HG03039 (cell line): ENCODE measurements at regions not wholly inside any gene's neighbourhood (a gene's known extent, or its start where the extent isn't known, plus 50 kb on each side); places are given as distances from the start of the nearest gene placed in this dataset.

Source experiments
- ATAC-seq: cut with Tn5 transposase; IDR thresholded peaks from one replicate; pipeline ENCODE4 v1.9.1; 2021; ENCODE audit warnings: mild to moderate bottlenecking, moderate library complexity; ENCODE audit not compliant: unreplicated experiment

DNA sequence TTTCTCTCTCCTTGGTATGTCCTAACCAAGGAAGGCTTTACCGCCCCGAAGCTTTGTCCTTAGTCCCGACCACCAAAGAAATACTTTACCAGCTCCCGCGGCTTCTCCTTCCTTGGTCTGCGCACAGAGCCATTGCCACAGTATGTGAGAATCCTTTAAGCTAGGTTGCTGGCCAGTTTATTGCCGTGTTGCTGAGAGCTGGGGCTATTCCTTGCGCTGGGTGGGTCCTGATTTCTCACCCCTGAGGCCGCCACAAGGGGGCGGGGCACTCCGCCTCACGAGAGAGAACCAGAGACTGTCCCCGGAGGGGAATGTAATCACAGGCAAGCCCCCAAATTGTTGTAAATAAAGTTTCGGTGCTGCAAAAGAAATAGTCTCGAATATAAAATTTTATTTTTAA, 331.0 kb upstream of the PCDH10 start:
- ATAC-seq = no peak

DNA sequence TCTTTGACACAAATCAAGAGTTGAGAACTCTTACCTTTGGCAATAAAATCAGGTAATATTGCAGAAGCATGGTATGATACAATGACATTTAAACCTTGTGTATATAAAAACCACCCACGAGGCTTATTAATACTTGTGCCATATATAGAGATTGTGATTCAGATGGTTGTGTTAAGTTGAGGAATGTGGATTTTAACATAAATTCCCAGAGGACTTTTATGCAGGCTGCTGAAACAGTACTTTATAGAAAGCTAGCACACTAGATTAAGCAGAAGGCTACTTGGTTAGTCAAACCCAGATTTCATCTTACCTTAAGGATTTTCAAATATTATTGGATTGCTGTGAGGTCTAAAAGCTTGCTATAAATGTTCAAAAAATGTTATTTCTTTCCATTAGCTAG, 325.7 kb upstream of the PCDH10 start:
- no peak for ATAC-seq

DNA sequence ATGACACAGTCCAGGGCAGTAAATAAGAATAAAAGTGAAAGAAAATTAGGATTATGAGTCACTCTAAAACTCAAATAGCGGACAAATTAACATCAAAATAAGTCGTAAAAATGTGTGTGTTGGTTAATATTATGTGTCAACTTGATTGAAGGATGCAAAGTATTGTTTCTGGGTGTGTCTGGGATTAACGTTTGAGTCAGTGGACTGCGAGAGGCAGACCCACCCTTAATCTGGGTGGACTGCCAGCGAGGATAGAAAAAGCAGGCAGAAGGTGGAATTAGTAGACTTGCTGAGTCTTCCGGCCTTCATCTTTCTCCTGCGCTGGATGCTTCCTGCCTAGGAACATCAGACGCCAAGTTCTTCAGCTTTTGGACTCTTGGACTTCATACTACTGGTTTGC, 324.3 kb upstream of the PCDH10 start:
- no peak for ATAC-seq

DNA sequence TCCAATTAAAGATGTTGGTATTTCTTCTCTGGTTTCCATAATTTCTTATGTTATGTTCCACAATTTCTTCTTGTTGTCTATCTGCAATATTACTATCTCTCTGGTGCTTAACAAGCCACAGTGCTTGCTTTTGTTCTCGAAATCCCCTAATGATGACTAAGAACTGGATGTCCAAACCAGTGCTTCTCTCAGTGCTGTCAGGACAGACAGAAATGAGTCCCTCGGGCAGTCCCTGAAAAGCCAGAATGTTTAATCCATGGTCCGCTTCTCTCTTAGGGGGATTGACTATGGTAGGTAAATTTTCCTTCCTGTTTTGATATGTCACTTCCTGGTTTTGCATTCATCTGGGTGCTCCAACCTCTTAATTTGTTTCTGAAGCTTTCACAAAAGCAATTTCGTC, 321.6 kb upstream of the PCDH10 start:
- ATAC-seq = peak; percentile 80

DNA sequence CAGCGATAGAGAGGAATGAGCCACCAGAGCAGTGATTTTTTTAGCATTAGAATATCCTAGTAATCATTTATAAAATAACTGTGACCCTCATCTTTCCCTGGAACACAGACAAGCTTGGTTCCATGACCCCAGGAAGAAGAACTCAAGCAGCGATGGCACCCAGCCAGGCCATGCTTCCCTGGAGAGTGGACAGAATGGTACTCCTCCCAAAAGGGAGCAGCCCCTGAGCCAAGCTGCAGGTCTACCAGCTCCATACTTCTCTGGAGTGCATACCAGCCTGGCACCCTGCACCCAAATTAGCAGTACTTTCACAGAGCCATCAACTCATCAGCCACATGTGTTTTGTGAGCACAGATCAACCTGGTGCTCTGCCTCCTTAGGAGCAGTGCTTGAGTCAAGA, 310.9 kb upstream of the PCDH10 start:
- no peak for ATAC-seq

DNA sequence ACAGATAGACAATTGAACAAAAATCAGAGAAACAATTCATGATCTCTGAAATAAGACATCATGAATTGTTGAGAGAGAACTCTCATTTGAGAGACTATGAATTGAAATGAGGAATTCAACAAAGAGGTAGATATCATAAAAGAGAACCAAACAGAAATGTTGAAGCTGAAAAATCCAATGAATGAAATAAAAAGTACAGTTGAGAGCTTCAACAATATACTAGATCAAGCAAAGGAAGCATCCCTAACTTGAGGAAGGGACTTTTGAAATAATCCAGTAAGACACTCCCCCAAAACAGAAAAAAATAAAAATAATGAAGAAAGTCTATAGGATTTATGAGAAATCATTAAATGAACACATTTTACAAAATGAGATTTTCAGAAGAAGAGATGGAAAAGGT, 310.0 kb upstream of the PCDH10 start:
- no peak for ATAC-seq

DNA sequence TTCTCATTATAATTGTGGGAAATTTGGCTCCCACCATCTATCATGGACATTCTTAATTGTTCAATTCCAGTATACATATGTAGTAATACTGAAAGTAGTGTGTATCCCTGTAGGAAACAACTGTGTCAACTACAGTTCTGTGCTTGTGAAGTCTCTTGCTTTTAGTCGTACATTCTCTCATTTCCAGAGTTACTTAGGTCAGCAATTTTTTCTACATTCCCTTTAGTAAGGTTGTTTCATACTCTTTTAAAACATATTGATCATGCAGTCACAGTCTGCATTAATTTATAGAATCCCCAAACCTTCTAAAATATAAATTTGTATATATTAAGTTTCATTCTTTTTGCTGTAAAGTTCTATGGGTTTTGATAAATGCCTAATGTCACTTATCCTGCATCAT, 289.2 kb upstream of the PCDH10 start:
- ATAC-seq = no peak

DNA sequence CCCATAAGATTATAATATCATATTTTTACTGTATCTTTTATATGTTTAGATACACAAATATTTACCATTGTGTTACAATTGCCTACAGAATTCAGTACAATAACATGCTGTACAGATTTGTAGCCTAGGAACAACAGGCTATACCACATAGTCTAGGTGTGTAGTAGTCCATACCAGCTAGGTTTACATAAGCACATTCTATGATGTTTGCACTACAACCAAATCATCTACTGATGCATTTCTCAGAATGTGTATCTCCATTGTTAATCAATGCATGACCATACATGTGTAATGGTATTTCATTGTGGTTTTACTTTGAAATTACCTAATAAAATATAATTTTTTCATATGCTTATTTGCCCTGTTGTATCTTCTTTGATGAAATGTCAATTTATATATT, 288.1 kb upstream of the PCDH10 start:
- ATAC-seq = no peak

DNA sequence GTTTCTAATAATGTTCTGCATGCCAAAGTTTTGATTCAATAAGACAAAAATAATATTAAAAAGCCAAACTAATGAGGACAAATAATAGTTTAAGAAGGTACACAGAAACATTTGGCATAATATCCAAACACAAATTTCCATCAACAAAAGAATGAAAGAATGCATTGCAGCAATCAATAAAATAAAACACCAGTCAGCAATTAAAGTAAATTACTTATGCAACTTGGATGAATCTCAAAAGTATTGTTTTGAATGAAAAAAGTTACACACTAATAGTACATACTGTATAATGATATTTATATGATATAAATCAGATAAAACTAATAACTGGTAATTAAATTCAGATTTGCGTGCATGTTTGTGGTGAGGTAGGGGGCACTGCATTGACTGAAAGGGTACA, 285.5 kb upstream of the PCDH10 start:
- no peak for ATAC-seq

DNA sequence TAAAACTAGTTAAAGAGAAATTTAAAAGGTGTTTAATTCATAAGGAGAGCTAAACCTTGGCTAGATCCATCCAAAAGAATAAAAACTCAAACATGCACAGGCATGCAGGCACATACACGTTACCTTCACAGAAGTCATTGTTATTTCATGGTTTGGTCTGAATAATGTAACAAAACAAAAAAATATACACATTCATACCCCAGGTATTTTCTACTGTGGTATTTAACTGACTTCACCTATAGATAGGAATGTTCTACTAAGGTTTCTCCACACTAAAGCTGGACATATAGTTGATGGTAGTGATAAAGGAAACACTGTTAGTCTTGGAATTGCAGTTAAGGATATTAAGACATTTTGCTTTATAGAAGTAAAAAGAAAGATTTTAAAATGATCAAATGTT, 283.6 kb upstream of the PCDH10 start:
- no peak for ATAC-seq

DNA sequence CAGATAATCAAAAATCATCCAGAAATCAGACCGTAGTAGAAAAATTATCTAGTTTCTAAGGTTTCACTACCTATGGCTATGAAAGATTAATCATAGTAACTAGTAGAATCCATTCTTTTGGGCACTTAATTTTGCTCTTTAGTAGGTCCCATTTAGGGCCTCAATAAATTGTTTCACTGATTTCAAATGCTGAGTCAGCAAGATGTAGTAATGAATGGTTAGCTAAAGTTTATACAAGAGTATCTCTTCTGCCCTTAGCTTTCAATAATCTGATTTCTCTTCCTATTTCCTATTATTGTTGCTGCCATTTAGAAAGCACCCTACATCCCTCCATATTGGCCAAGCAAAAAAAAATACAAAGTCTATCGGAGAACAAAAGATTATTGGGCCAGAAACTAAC, 283.2 kb upstream of the PCDH10 start:
- no peak for ATAC-seq

DNA sequence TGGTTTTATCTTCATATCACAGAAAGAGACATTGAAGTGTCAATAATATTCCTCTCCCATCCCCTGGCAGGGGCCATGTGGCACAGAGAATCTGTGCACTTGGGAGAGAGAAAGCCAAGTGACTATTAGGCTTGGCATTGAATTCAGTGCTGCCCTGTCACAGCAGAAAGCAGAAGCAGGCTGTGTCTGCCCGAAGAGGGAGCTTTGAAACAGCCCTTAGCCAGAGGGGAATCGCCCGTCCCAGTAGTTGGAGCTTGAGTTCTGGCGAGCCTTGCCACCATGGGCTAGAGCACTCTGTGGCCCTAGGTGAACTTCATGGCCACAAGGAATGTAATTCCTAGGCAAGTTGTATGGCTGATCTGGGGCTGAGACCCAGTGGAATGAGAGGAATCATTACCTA, 282.5 kb upstream of the PCDH10 start:
- no peak for ATAC-seq

DNA sequence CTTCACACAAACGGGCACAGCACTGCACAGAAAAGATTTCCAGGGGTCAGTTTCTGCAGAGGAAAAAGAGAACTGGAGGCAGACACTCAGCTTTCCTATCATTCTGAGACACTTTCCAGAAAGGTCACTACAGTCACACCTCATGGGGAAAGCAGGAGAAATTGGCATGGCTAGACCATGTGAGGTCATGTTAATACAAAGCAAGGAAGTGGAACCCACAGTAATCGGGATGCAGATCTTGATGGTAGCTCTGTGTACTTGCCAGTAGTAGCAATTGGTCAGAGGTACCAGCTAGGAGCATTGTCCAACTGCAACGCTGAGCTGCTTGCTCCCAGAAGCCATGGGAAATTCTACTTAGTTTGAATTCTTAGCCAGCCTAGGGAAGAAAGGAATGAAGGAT, 255.3 kb upstream of the PCDH10 start:
- no peak for ATAC-seq

DNA sequence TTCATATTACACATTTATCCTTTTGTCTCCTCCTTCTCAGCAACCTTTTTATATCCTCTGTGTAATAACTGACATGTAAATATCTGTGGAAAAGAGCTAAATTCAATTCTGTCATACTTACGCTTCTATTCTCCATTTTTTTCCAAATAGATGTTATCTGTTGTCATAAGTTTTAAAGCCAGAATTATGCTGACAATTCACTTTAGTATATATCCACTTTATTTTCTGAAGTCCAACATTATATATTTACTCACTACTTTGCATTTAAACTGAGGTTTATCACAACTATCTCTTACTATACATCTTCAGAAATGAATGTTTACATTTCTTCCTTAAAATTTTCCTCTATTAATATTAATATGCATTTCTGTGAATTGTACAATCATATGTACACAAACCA, 247.9 kb upstream of the PCDH10 start:
- no peak for ATAC-seq

DNA sequence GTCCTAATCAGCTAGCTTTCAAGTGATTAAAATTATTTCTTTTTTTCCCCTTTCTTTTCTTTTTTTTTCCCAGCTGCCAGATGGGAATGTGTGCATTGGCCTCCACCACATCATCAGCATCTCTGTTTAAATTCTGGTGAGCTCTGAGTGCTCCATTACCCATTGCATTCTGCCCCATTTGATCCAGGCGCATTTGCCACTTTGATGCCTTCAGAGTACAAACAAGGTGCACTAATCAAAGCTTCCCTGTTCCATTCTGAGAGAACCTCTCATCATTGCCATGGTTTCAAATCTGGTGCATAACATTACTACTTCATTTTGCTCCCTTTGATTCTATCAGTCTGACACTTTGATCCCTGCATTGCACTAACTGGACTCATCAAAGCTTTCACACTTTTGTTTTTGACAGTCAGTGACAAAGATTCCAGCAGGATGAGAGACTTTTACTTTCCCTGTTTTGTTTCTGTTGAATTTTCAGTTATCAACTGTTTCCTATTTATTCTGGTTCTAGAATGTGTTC, 238.8 kb upstream of the PCDH10 start:
- no peak for ATAC-seq

DNA sequence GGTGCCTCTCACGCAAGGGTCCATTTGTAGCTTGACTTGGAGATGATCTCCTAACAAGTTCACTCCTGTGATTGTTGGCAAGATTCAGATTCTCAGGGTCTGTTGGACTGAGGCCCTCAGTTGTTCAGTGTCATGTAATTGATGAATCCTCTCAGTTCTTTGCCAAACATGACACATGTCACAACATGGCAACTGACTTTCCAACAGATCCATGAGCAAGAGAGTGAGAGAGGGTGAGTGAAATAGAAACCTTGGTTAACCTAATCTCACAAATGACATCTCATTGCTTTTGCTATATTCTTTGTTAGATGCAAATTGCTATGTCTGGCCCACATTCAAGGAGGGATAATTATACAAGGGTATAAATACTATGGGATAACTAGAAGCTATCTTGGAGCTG, 231.0 kb upstream of the PCDH10 start:
- no peak for ATAC-seq

DNA sequence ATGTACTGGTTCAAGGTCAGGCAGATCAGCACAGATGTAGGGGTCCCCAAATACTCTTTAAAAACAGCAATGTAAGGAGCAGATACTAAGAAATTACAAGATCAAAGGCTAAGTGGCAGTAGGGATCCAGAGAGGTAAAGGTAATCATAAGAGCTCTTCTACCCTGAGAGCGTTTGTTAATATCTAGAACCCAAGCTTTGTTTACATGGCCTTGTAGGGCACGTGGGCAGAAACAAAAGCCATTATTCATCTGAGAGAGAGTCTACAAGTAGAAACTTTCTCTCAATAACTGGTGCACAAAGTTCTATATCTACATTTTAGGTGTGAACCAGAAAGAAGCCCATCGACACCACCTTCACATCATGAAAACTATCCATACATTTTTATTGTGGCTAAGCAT, 225.6 kb upstream of the PCDH10 start:
- no peak for ATAC-seq

DNA sequence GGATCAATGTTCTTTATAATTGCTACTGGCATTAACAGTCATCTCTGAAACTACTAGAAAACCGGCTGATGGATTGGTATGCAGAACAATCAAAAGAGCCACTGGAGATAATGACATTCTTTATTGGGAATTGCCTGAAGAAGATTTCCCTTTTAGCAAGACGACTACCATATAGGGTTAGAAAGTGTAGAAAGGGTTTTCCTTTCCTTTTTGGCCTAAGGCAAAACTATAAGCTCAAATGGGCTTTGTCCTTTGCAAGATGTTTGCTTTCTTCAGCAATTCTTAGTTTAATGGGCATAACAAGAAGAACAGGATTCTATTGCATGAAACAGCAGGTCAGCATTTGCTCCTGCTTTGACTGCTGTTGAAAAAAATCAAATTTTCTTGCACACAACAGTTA, 214.2 kb upstream of the PCDH10 start:
- no peak for ATAC-seq

DNA sequence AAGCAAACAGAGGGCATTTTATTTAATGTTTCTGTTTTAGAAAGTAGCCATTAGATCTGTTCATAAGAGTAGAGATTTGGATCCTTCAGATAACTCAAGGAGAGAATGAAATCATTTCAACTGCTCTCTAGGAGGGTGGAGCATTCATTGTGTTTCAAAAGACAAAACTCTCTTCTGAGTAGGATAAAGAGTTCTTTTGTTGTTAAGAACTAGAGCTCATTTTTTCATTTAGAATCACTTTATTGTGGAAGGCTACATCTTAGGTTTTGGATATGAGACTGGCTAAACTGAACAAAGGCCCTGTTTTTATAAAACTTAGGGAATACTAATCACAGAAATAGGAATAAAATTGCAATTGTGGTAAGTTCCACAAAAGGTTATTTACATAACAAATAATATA, 193.9 kb upstream of the PCDH10 start:
- ATAC-seq = no peak

DNA sequence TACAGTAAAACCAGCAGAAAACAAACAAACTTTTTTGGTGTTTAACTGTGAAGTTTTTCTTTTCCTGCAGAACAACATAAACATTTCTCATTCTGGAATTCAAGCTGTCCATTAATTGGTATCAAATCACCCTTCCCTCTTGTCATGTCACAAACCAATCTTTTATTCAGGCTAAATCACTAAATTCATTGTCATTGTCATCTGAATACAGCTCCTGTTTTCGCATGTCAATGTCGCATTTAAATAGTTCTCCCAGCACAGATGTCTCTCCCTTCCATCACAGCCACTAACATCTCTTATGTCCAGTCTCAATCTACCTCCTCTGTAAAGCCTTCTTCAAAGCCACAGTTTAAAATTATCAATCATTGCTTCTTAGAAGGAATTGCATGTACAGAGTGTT, 192.1 kb upstream of the PCDH10 start:
- no peak for ATAC-seq

DNA sequence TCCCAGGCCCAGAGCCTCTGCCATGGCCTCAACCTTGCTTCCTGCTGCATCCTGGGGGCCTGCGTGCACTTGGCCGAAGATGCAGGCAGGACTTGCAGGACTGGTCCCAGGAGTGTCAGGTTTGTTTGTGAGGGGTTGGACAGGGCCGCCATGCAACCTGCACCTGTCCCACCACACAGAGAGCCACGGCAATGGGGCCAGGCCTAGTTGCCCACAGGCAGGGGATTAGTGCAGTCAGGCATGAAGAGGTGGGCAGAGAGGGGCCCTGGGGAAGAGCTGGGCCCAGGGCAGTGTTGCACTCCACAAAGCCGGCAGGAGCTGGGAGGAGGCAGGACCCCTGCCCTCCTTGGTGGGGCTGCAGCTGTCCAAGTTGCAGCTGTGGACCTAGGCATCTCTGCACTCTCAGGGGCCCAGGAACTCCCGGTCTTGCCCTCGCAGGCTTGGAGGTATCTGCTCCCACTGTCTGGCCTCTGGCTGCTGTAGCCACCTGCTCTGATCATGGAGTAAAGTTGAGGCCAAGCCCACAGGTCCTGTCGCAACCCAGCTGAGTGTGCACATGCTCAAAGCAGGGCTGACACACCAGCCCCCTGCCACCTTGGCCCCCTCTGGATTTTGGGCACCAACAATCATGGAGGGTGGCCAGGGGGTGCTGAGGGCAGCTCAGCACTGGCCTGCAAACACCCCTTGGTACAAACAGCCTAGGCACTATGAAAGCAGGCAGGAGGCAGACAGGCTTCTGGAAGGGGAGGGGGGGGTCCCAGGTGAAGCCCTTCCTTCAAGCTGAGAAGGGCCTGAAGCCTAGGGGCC, 190.4 kb upstream of the PCDH10 start:
- ATAC-seq = no peak

DNA sequence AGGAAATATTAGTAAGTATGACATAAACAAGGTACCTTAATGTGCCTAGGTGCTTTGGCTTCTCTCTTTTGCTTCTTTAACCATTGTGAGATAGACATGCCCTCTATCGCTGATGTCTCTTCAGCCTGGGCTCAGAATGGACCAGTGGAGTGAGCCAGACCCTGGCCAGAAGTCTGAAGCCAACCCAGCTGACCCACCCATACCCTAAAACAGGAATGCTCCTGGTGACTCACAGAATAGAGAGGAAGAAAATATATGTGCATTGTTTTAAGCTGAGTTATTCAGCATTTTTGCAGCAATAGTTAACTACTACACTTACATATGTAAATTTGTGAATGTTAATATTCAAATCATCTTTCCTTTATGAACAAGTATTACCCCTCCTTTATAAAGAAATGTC, 167.5 kb upstream of the PCDH10 start:
- no peak for ATAC-seq

DNA sequence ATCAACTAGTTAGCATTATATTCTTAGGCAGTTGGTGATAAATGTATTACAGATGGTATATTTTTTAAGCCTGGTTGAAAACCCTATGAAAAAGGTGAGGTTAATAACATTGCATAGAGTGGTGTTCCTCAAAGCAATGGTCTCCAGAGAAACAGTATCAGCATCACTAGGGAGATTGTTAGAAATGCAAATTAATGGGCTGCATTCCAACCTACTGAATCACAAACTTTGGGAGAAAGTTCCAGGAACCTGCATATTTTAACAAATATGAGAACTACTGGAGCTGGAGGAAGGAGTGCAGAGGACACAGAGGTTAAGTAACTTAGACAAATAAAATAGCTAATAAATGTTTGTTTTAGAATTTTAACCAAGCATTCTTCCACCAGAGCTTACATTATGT, 166.9 kb upstream of the PCDH10 start:
- no peak for ATAC-seq
